Astrocyte (in vitro differentiated cells and primary cell): ENCODE measurements at regions not wholly inside any gene's neighbourhood (a gene's known extent, or its start where the extent isn't known, plus 50 kb on each side); places are given as distances from the start of the nearest gene placed in this dataset.

Experiments
- EZH2 ChIP-seq: IDR thresholded peaks from 2 replicates; pipeline ENCODE4 v1.6.1; 2012; ENCODE audit warnings: mild to moderate bottlenecking, low read length, inconsistent platforms; ENCODE audit not compliant: insufficient read depth
- TF ChIP-seq, protein P1 (sequence below): IDR thresholded peaks from 2 replicates; pipeline ENCODE4 v1.5.1; 2011; ENCODE audit warnings: low read depth, mild to moderate bottlenecking, inconsistent platforms, low read length, moderate library complexity; ENCODE audit not compliant: insufficient read depth

DNA sequence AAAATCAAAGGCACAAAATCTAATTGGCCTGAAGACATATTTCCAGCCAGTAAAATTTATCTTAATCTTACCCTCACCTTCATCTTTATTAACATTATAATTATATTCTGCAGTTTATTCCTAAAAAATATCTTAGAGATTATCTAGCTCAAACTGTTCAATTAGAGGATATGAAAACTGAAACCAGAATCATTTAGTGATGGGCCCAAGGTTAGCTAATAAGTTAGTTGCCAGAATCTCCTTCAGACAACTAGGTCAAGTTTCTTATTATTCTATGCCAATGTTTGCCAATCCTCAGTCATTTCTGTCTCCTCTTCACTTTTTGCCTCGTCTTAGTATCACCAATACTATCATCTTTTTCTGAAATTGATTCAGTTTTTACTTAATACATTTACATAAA, 56.0 kb upstream of the RASA1 start:
- TF ChIP-seq, protein P1, sequence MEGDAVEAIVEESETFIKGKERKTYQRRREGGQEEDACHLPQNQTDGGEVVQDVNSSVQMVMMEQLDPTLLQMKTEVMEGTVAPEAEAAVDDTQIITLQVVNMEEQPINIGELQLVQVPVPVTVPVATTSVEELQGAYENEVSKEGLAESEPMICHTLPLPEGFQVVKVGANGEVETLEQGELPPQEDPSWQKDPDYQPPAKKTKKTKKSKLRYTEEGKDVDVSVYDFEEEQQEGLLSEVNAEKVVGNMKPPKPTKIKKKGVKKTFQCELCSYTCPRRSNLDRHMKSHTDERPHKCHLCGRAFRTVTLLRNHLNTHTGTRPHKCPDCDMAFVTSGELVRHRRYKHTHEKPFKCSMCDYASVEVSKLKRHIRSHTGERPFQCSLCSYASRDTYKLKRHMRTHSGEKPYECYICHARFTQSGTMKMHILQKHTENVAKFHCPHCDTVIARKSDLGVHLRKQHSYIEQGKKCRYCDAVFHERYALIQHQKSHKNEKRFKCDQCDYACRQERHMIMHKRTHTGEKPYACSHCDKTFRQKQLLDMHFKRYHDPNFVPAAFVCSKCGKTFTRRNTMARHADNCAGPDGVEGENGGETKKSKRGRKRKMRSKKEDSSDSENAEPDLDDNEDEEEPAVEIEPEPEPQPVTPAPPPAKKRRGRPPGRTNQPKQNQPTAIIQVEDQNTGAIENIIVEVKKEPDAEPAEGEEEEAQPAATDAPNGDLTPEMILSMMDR: no peak
- no peak for TF ChIP-seq EZH2
